ENCODE measurements at regions not wholly inside any gene's neighbourhood (a gene's known extent, or its start where the extent isn't known, plus 50 kb on each side); places are given as distances from the start of the nearest gene placed in this dataset.

DNA sequence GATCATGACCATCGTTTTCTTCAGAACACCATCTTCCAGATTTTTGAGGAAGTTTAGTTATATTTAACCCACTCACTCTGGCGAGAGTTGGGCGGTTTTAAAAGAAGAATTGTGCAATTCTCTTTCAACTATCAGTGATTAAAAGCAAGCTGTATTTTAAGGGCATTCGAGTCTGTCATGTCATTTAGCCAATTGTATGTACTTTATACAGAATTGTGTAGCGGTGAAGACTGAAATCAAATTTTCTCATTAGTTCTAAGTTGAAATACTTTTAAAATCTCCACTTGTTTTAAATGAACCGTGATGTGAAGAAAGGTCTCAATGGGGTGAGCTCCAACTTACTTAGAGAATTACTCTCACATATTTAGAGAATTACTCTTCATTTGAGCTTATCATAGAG lies 214.6 kb upstream of the DTNA start:
- TF ChIP-seq, protein P1, sequence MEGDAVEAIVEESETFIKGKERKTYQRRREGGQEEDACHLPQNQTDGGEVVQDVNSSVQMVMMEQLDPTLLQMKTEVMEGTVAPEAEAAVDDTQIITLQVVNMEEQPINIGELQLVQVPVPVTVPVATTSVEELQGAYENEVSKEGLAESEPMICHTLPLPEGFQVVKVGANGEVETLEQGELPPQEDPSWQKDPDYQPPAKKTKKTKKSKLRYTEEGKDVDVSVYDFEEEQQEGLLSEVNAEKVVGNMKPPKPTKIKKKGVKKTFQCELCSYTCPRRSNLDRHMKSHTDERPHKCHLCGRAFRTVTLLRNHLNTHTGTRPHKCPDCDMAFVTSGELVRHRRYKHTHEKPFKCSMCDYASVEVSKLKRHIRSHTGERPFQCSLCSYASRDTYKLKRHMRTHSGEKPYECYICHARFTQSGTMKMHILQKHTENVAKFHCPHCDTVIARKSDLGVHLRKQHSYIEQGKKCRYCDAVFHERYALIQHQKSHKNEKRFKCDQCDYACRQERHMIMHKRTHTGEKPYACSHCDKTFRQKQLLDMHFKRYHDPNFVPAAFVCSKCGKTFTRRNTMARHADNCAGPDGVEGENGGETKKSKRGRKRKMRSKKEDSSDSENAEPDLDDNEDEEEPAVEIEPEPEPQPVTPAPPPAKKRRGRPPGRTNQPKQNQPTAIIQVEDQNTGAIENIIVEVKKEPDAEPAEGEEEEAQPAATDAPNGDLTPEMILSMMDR (IDR thresholded peaks at IDR 0.05 in 2 of 3, conservative IDR thresholded peaks at IDR 0.05 in 1 of 3; ENCODE audit: control insufficient read depth in 2 of 3, extremely low read depth in 1 of 3, insufficient read depth in 1 of 3, low read depth in 3 of 3, low read length in 3 of 3) = no peak
- no peak for TF ChIP-seq POLR2AphosphoS2 (IDR thresholded peaks at IDR 0.05; ENCODE audit: low read depth, low read length)
- no peak for TF ChIP-seq FOXM1 (IDR thresholded peaks at IDR 0.05; ENCODE audit: low read depth, low read length)

Data from GM12878 (cell line).